Stomach (tissue), 4 donors: ENCODE measurements at regions not wholly inside any gene's neighbourhood (a gene's known extent, or its start where the extent isn't known, plus 50 kb on each side); places are given as distances from the start of the nearest gene placed in this dataset.

Source experiments
- EP300 ChIP-seq: sonication (generic); formaldehyde crosslinking; IDR thresholded peaks from one replicate; pipeline ENCODE4 v1.6.1; 2017; ENCODE audit warnings: antibody characterized with exemption
- POLR2A ChIP-seq, 4 donors: fragments of 450-650 bp; IDR thresholded peaks; one replicate each; pipeline ENCODE4 v1.6.1; 2016; ENCODE audit warnings: antibody characterized with exemption in 4 of 4, control low read depth in 2 of 4, mild to moderate bottlenecking in 1 of 4, moderate library complexity in 1 of 4

GRCh38 chr15:52925130-52925529 lies 135.0 kb upstream of the ONECUT1 start:
- no peak for TF ChIP-seq POLR2A (IDR thresholded peaks at IDR 0.05)
- TF ChIP-seq EP300, result no peak
